ENCODE measurements at regions not wholly inside any gene's neighbourhood (a gene's known extent, or its start where the extent isn't known, plus 50 kb on each side); places are given as distances from the start of the nearest gene placed in this dataset.

DNA sequence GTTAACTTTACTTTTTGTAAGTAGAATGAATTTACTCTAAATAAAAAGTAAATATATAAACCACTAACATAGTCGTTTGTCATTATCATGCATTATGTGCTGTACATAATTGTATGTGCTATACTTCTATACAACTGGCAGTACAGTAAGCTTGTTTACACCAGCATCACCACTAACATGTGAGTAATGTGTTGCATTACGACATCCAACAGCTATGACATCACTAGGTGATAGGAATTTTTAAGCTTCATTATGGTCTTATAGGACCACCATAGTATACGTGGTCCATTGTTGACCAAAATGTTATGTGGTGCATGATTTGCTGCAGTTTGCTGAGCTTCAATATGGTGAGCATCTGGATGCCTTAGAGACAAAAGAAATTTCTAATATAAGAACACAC lies 819.1 kb upstream of the GRAMD2B start:
- no peak for DNase-seq (ENCODE audit: low read depth in 2 of 2)

GRCh38 chr5:125607018-125607417 lies 816.2 kb upstream of the GRAMD2B start:
- DNase-seq (ENCODE audit: low read depth in 2 of 2), result no peak

DNA sequence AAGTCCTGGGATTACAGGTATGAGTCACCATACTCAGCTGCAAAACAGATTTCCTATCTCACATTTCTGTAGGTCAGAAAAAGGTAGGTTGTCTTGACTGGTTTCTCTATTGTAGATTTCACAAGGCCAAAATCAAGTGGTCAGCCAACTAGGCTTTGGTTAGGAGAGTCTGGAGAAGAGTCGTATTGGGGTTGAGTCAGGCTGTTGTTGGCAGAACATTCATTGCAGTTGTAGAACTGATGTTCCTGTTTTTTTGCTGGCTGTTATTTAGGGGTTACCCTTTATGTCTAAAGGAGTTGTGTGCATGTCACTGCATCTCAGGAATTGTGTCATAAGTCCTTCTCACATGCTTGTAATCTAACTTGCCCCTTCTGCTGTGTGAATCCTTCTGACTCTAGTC lies 814.2 kb upstream of the GRAMD2B start:
- no peak for DNase-seq (ENCODE audit: low read depth in 2 of 2)

DNA sequence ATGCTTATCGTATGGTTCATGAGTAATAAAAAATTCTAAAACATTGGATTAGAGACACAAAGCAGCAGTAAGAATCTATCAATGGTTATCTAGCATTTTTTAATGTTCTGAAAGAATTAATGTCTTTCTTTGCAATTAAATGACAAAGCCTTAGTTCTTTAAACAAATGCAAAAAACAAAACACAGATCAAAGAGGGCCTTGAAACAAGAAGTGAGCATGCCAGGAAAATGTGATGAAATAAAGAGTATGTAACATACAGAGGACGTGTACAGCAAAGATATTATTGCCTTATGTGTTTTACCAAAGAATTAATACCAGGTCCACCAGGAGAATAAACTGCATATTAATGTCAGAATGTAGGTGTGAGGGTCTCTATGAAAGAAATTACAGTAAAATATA lies 812.3 kb upstream of the GRAMD2B start:
- DNase-seq (ENCODE audit: low read depth in 2 of 2), result no peak

- DNase-seq (ENCODE audit: low read depth in 2 of 2), result no peak
These were observed 811.7 kb upstream of the GRAMD2B start for GRCh38 chr5:125611541-125611940.

GRCh38 chr5:125612181-125612721 lies 811.0 kb upstream of the GRAMD2B start:
- DNase-seq (ENCODE audit: low read depth in 2 of 2), result no peak

DNA sequence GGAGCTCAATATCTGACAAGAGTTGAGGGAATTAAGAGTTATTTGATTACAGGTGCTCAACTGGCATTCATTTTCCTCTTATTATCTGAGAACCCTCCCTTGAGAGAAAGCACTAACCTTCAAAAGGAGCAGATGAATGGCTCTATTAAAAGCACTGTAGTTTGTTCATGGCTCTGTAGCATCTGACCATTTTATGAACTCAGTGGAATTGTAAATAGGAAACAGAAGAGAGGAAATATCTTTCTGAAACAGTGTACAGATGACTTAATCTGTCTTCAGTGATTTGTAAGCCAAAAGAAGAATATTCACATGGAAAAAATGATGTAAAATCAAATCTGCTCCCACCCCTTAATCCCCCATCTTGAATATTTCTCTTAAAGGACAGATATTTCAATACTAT lies 810.4 kb upstream of the GRAMD2B start:
- no peak for DNase-seq (ENCODE audit: low read depth in 2 of 2)

DNA sequence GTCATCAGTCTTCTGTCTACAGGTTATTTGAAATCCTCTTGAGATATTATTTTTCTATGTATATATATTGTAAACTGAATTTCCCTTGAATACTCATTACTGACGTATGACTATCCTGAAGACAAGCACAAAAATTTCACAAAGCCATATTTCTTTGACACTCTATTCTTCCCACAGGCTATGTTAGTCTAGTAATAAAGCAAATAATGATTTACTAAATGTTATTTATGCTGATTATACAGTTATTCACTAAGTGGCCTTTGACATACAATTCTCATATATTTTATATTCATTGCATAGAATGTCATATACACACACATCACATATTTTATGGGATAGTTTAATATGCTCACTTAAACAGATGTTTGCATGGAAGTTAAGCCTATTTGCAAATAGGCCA lies 793.0 kb upstream of the GRAMD2B start:
- no peak for DNase-seq (ENCODE audit: low read depth in 2 of 2)

- no peak for DNase-seq (ENCODE audit: low read depth in 2 of 2)
These were observed 789.7 kb upstream of the GRAMD2B start for GRCh38 chr5:125633523-125633922.

GRCh38 chr5:125634216-125634835 lies 788.9 kb upstream of the GRAMD2B start:
- DNase-seq (ENCODE audit: low read depth in 2 of 2), result no peak

GRCh38 chr5:125639858-125640257 lies 783.4 kb upstream of the GRAMD2B start:
- no peak for DNase-seq (ENCODE audit: low read depth in 2 of 2)

GRCh38 chr5:125652761-125653160 lies 770.4 kb upstream of the GRAMD2B start:
- no peak for DNase-seq (ENCODE audit: low read depth in 2 of 2)

GRCh38 chr5:125654392-125654791 lies 768.8 kb upstream of the GRAMD2B start:
- no peak for DNase-seq (ENCODE audit: low read depth in 2 of 2)

GRCh38 chr5:125655156-125655555 lies 768.1 kb upstream of the GRAMD2B start:
- DNase-seq (ENCODE audit: low read depth in 2 of 2), result no peak

DNA sequence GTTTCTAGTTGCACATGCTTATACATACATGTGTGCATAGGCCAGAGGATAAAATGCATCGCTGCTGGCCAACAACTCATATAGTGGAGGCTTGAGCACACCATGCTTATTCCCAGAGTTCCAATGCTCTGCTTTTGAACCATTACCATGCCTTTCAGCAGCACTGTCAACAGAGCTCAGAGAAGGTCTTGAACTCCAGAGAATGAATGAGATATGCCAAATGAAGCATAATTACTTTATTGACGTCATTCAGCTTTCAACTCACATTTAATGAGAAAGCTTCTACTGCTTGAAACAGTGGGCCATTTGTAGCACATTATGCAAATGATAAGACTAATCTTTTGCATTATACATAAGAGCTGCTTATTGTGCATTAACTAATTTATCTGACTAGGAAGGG lies 765.3 kb upstream of the GRAMD2B start:
- no peak for DNase-seq (ENCODE audit: low read depth in 2 of 2)

- no peak for DNase-seq (ENCODE audit: low read depth in 2 of 2)
These were observed 763.7 kb upstream of the GRAMD2B start for GRCh38 chr5:125659316-125660023.

DNA sequence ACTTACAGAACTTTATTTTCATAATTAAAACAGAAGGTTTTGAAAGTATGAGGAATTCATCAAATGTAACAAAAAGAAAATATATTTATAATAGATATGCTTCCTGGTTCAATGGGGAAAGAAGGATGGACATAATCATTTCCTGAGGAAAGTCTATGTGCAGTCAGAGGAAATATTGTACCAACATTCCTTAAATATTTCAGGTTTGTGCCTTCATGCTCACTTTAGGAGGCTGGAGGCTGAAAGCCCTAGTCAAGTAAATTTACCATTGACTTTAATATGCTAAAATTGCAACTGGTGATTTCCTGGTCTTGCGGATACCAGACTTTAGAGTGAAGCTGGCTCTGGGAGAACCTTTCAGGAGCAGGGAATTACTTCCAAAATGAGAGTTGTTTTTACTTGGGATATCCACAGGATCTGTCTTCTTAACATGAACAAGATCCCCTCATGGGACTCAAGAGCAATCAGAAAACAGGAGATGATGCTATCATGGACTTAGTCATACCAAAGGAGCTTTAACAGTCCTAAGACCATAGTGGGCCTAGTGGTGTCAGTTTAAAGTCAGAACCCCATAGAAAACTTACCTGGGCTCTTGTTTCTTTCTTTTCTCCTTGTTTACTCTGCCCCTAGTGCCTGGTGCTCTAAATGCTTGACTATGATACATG lies 762.8 kb upstream of the GRAMD2B start:
- no peak for DNase-seq (ENCODE audit: low read depth in 2 of 2)

DNA sequence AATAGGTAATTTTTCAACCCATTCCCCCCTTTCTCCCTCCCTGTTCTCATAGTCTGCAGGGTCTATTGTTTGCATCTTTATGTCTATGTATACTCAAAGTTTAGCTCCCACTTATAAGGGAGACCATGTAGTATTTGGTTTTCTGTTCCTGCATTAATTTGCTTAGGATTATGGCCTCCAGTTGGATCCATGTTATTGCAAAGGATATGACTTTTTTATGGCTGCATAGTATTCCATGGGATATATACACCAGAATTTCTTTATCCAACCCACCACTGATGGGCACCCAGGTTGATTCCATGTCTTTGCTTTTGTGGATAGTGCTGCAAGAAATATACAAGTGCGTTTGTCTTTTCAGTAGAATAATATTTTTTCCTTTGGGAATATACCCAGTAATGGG lies 761.6 kb upstream of the GRAMD2B start:
- DNase-seq (ENCODE audit: low read depth in 2 of 2), result no peak

DNA sequence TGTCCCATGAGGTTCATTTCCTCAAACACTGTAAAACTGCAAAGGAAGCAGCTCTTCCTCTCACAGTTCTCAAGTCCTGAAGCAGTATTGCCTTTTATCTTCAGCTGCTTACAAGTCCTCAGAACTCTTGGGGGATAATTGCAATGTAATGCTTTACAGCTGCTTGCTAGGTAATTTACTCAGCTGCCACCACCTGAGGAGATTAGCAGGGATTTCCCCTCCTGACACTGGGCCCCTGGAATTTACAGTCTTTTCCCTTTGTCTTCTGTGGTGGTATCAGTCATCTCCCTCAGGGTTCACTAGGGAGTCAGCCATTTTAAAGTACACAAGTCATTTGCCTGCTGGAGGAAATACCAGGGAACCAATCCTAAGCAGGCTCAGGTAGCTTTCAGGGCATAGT lies 754.3 kb upstream of the GRAMD2B start:
- no peak for DNase-seq (ENCODE audit: low read depth in 2 of 2)

GRCh38 chr5:125673359-125673950 lies 749.8 kb upstream of the GRAMD2B start:
- DNase-seq (ENCODE audit: low read depth in 2 of 2), result no peak

- no peak for DNase-seq (ENCODE audit: low read depth in 2 of 2)
These were observed 743.7 kb upstream of the GRAMD2B start for GRCh38 chr5:125679522-125679921.

- DNase-seq (ENCODE audit: low read depth in 2 of 2), result no peak
These were observed 739.5 kb upstream of the GRAMD2B start for GRCh38 chr5:125683669-125684068.

DNA sequence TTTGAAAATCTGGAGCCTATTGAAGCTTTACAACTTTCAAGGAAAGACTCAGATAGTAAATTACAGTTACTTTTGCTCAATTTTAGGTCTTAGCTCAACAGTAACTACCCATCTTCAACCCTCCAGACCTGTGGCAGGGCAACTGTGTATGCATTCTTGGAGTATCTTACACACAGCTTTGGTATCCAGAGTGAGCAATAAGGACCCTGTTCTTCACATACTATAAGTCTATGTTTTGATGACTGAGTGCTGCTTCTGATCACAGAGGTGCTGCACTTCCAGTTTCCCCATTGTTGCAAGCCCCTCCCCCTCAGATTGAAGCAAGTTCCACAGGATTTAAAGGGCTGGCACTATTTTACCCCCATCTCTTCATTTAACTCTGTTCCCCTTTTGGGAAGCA lies 737.4 kb upstream of the GRAMD2B start:
- no peak for DNase-seq (ENCODE audit: low read depth in 2 of 2)

Measured in stimulated activated CD8-positive, alpha-beta memory T cell treated with anti-CD3 and anti-CD28 coated beads, Interleukin-2, amount 100 ng/mL, for 1 hour (primary cell).